ENCODE measurements at regions not wholly inside any gene's neighbourhood (a gene's known extent, or its start where the extent isn't known, plus 50 kb on each side); places are given as distances from the start of the nearest gene placed in this dataset.
"Not testable (repeated sequence)": the region's sequence is repeated elsewhere in the genome, so short reads cannot be mapped to it uniquely, and the experiment has no call there.

DNA sequence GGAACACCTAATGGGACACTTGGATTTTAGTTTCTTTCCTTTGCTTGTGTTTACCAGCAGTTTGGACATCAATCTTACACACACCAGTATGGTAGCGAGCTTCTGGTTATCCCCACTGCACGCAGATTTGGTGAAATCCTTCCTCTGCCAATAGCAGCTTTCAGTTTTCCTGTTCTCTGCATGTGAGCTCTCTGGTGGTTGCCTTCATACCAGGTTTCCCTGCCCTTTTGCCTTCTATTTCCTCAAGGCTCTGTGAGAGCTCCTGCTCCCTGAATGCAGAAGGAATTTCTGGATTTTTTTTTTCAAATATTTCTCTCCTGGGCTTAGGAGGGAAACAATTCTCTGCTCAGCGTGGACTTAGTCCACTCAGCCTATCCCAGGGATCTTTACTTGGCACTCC lies 93.0 kb upstream of the CCDC91 start:
- H3K9me3 Mint-ChIP-seq (ENCODE audit: insufficient read depth), result no peaks in the 10 kb centered on the region
- no peak overlapping the region for H3K4me3 Mint-ChIP-seq
- no peak for ATAC-seq
- ChIA-PET CTCF (no interaction called here), POLR2A (no interaction called here)
- peaks cover 7% of the 10 kb centered on the region for H3K27me3 Mint-ChIP-seq (ENCODE audit: low read depth)
- H3K4me1 Mint-ChIP-seq (ENCODE audit: low read depth), result no peaks in the 10 kb centered on the region
- no peak for DNase-seq
- H3K36me3 Mint-ChIP-seq (ENCODE audit: low read depth), result no peaks in the 10 kb centered on the region
- H3K27ac Mint-ChIP-seq, result no peak overlapping the region

DNA sequence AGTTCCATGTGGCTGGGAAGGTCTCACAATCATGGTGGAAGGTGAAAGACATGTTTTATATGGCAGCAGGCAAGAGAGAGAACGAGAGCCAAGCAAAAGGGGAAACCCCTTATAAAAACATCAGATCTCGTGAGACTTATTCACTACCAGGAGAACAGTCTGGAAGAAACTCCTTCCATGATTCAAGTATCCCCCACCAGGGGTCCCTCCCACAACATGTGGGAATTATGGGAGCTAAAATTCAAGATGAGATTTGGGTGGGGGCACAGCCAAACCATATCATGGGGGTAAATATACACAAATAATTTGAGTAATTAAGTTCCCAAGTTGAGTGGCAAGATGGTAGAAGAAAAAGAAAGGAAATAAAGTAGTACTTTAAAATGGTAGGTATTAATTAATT lies 91.0 kb upstream of the CCDC91 start:
- H3K4me3 Mint-ChIP-seq; POLR2A ChIA-PET; DNase-seq; ATAC-seq; CTCF ChIA-PET; H3K27me3 Mint-ChIP-seq (ENCODE audit: low read depth); H3K4me1 Mint-ChIP-seq (ENCODE audit: low read depth); H3K9me3 Mint-ChIP-seq (ENCODE audit: insufficient read depth); H3K27ac Mint-ChIP-seq; H3K36me3 Mint-ChIP-seq (ENCODE audit: low read depth): not testable (repeated sequence)

DNA sequence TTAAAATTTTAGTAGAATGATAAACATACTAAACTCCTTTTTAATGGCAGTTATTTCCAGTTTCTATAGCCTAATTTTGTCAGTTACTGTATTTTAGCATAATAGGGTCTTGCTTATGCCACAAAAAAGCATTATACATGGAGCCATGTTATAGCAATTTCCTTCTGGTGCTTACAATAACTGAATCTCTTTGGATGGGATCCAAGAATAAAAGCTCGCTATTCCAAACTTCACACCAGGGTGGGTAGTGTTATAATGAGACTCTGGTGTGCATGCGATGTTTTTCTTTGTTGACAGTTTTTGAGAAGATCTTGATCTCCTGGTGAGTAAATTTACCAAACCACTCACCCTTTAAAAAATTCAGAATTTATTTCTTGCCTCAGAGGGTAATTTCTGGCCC lies 90.4 kb upstream of the CCDC91 start:
- Mint-ChIP-seq H3K9me3 (ENCODE audit: insufficient read depth) (no peaks in the 10 kb centered on the region), H3K4me1 (ENCODE audit: low read depth) (no peaks in the 10 kb centered on the region), H3K4me3 (no peak overlapping the region), H3K36me3 (ENCODE audit: low read depth) (no peaks in the 10 kb centered on the region), H3K27me3 (ENCODE audit: low read depth) (peaks cover 7% of the 10 kb centered on the region), H3K27ac (no peak overlapping the region)
- ATAC-seq, result no peak
- ChIA-PET CTCF (no interaction called here), POLR2A (no interaction called here)
- DNase-seq, result no peak

DNA sequence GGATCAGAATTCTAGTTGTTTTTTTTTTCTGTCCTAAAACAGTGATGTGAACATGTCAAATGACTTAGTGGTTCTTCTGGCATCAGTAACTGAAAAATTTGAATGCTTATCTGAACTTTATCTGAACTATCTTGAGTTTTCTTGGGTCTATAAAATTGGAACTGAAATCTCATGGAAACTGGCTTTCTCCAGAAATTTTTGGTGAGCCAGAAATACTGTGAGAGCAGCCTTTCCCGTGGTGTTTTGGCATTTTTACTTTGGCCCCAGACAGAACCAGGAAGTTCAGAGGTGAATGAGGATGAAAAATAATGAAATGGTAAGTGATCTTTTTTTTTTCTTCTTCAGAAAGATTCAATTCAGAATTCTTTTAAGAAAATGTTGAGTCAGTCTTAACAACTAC lies 89.5 kb upstream of the CCDC91 start:
- POLR2A ChIA-PET, result no interaction called here

DNA sequence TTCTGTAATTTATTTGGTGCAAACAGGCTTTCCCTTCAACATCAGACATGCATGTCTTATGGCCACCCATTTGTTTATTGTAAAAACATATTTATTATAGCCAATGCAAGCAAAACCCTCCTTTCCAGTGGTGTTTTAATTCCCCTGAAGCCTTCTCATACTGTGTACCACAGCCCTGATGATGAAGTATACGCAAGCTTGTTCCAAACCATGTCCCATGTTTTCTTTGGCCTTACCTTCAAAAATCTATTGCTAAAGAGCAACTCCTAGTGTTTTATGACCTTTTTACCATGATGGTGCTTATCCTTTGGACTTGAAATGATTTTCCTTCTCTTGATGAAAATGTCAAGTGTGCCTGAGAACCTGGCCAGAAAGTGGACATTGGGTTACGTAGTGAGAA lies 85.9 kb upstream of the CCDC91 start:
- Mint-ChIP-seq H3K4me1 (ENCODE audit: low read depth) (peaks cover 8% of the 10 kb centered on the region), H3K4me3 (no peak overlapping the region), H3K9me3 (ENCODE audit: insufficient read depth) (no peaks in the 10 kb centered on the region), H3K27me3 (ENCODE audit: low read depth) (no peaks in the 10 kb centered on the region), H3K36me3 (ENCODE audit: low read depth) (no peaks in the 10 kb centered on the region), H3K27ac (no peak overlapping the region)
- no peak for ATAC-seq
- CTCF ChIA-PET, result no interaction called here
- POLR2A ChIA-PET, result no interaction called here
- DNase-seq, result no peak

More for the DNA sequence above, 89.5 kb upstream of the CCDC91 start:
- CTCF ChIA-PET, result no interaction called here
- peaks cover 7% of the 10 kb centered on the region for H3K27me3 Mint-ChIP-seq (ENCODE audit: low read depth)
- H3K4me1 Mint-ChIP-seq (ENCODE audit: low read depth), result no peaks in the 10 kb centered on the region
- no peak for DNase-seq
- H3K9me3 Mint-ChIP-seq (ENCODE audit: insufficient read depth), result no peaks in the 10 kb centered on the region
- no peaks in the 10 kb centered on the region for H3K36me3 Mint-ChIP-seq (ENCODE audit: low read depth)
- no peak overlapping the region for H3K4me3 Mint-ChIP-seq
- no peak for ATAC-seq
- no peak overlapping the region for H3K27ac Mint-ChIP-seq

DNA sequence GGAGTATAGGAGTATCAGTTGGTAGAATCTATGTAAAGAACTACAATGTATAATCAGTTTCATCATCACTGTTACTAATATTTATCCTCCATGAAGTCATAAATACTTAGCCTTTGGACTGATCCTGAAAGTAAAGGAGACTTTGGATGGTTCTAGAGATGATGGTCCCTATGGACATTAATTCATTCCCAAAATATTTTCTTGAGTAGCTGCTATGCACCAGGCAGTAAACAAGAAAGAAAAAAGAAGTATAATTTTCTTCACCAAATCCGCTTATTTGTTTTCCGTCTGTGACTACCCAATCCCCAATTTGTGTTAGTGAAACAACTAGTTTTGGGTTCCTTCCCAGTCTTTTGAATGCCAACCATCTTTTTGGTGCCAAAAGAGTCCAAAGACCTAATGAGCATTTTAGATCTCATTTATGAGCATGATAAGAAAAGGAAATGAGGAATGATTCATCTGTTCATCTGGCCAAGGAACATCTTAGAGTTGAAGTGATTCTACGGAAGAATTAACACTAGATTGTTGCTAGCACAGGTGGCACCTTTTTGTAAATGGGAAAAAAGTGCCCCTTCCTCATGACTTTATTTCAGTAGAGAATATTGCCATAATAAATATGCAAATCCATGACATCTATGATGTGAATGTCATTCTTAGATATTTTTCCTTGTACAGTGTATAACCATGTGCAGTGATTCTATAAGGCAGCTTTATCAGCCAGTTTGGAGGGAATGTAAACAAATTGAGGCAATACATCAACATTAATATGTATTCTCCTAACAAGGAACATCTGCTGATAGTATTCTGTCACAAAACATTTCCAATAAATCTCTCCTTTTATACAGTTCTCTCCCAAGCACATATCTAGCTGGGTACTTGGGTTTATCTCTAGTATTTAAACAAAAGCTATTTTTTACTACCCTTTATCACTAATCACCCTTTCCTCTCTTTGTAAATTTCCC lies 85.1 kb upstream of the CCDC91 start:
- Mint-ChIP-seq H3K36me3 (ENCODE audit: low read depth) (no peaks in the 10 kb centered on the region), H3K27me3 (ENCODE audit: low read depth) (no peaks in the 10 kb centered on the region), H3K9me3 (ENCODE audit: insufficient read depth) (no peaks in the 10 kb centered on the region), H3K4me3 (no peak overlapping the region), H3K4me1 (ENCODE audit: low read depth) (peaks cover 8% of the 10 kb centered on the region), H3K27ac (no peak overlapping the region)
- ChIA-PET CTCF (no interaction called here), POLR2A (no interaction called here)
- ATAC-seq, result no peak
- no peak for DNase-seq

DNA sequence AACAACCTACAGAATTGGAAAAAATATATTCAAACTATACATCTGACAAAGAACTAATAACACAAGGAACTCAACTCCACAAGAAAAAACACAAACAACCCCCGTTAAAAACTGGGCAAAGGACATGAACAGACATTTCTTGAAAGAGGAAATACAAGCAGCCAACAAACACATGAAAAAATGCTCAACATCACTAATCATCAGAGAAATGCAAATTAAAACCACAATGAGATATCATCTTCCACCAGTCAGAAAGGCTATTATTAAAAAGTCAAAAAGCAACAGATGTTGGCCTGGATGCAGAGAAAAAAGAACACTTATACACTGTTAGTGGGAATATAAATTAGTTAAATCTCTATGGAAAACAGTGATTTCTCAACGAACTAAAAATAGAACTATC lies 82.6 kb upstream of the CCDC91 start:
- Mint-ChIP-seq H3K9me3 (ENCODE audit: insufficient read depth) (no peaks in the 10 kb centered on the region), H3K27ac (no peak overlapping the region), H3K4me1 (ENCODE audit: low read depth) (peaks cover 8% of the 10 kb centered on the region), H3K36me3 (ENCODE audit: low read depth) (no peaks in the 10 kb centered on the region), H3K4me3 (no peak overlapping the region), H3K27me3 (ENCODE audit: low read depth) (peaks cover 2% of the 10 kb centered on the region)
- DNase-seq, result no peak
- POLR2A ChIA-PET, result no interaction called here
- ATAC-seq, result no peak
- CTCF ChIA-PET, result no interaction called here

DNA sequence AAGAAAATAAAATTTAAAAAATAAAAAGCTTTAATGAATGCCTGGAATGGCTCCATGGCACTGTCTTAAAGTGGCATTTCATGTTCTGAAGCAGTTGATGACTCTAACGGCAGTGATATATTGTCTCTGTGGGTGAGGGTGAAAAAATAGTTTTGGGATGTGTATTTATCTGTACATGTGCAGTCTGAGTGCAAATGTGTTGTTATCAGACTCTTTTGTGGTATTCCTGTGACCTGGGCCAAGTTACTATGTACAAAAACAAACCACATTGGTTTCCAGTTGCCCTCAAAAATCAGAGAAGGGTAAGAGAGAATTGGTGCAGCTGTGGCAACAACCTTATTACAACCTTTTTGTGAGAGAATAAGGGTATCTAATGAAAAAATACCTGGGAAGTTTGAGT lies 81.7 kb upstream of the CCDC91 start:
- ChIA-PET CTCF (no interaction called here), POLR2A (no interaction called here)
- no peak for ATAC-seq
- peaks cover 2% of the 10 kb centered on the region for H3K27me3 Mint-ChIP-seq (ENCODE audit: low read depth)
- no peak overlapping the region for H3K27ac Mint-ChIP-seq
- no peaks in the 10 kb centered on the region for H3K9me3 Mint-ChIP-seq (ENCODE audit: insufficient read depth)
- H3K36me3 Mint-ChIP-seq (ENCODE audit: low read depth), result no peaks in the 10 kb centered on the region
- H3K4me3 Mint-ChIP-seq, result no peak overlapping the region
- peaks cover 8% of the 10 kb centered on the region for H3K4me1 Mint-ChIP-seq (ENCODE audit: low read depth)
- DNase-seq, result no peak

DNA sequence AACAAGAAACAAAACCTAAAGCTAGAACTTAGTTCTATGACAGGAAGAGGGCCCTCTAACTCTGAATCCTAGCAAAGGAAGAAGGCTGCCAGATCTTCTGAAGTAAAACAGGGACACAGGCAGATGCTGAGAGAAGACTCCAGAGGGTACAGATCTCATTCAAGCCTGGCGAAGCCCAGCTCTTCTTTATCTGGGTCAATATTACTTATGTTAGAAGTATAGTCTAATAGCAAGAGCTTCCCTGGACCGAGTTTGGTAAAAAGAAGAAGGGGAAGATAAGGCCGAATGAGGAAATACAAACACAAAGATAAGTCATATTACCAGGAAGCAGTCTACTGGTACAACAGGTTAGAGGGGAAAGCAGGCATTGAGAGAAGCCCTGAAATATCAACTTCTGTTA lies 79.9 kb upstream of the CCDC91 start:
- Mint-ChIP-seq H3K4me3 (no peak overlapping the region), H3K27ac (no peak overlapping the region), H3K36me3 (ENCODE audit: low read depth) (no peaks in the 10 kb centered on the region), H3K27me3 (ENCODE audit: low read depth) (peaks cover 2% of the 10 kb centered on the region), H3K4me1 (ENCODE audit: low read depth) (peaks cover 8% of the 10 kb centered on the region), H3K9me3 (ENCODE audit: insufficient read depth) (no peaks in the 10 kb centered on the region)
- DNase-seq (no peak), ATAC-seq (no peak)
- CTCF ChIA-PET, result interaction anchor here (0.7 kb wide), 1 partner anchor 26 kb away, joined by 3 read pairs; no protein-coding TSS in a partner anchor
- POLR2A ChIA-PET, result no interaction called here

DNA sequence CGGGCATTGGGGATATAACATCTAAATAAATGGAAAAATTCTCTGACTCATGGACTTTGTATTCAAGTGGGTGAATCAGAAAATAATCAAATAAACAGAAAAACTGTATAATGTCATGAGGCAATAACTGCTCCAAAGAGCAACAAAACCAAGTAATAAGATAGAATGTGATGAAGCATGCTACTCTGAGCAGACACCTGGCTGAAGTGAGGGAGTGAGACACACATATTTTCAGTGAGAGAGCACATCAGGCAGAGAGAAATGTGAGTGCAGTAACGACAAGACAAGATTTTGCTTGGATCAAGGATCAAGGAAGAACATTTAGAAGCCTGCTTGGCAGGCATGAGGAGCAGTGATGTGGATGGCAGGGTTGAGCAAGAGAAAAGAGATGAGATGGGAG lies 75.8 kb upstream of the CCDC91 start:
- Mint-ChIP-seq H3K36me3 (ENCODE audit: low read depth) (no peaks in the 10 kb centered on the region), H3K4me3 (no peak overlapping the region), H3K9me3 (ENCODE audit: insufficient read depth) (no peaks in the 10 kb centered on the region), H3K4me1 (ENCODE audit: low read depth) (no peaks in the 10 kb centered on the region), H3K27ac (no peak overlapping the region), H3K27me3 (ENCODE audit: low read depth) (peaks cover 2% of the 10 kb centered on the region)
- no peak for DNase-seq
- ATAC-seq, result no peak
- ChIA-PET POLR2A (no interaction called here), CTCF (no interaction called here)

DNA sequence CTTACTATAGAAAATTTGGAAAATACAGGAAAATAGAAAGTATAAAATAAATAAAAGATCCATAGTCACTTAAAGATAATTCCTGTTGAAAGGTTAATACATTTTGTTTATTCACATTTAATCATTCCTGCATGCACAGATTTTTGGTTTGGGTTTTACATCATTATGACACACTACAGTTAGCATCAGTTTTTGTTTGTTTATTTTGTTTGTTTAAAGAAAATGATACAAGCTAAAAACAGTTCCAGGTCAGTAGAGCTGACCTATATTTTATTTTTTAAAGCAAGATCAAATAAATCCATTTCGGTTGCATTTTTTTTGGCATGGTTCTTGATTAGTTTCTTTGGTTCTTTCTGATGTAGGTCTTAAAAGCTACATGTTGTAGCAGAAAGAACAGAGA lies 68.8 kb upstream of the CCDC91 start:
- Mint-ChIP-seq H3K4me1 (ENCODE audit: low read depth) (no peaks in the 10 kb centered on the region), H3K9me3 (ENCODE audit: insufficient read depth) (no peaks in the 10 kb centered on the region), H3K27me3 (ENCODE audit: low read depth) (no peaks in the 10 kb centered on the region), H3K27ac (no peak overlapping the region), H3K36me3 (ENCODE audit: low read depth) (no peaks in the 10 kb centered on the region), H3K4me3 (no peak overlapping the region)
- ATAC-seq (no peak), DNase-seq (no peak)
- ChIA-PET CTCF (no interaction called here), POLR2A (no interaction called here)

DNA sequence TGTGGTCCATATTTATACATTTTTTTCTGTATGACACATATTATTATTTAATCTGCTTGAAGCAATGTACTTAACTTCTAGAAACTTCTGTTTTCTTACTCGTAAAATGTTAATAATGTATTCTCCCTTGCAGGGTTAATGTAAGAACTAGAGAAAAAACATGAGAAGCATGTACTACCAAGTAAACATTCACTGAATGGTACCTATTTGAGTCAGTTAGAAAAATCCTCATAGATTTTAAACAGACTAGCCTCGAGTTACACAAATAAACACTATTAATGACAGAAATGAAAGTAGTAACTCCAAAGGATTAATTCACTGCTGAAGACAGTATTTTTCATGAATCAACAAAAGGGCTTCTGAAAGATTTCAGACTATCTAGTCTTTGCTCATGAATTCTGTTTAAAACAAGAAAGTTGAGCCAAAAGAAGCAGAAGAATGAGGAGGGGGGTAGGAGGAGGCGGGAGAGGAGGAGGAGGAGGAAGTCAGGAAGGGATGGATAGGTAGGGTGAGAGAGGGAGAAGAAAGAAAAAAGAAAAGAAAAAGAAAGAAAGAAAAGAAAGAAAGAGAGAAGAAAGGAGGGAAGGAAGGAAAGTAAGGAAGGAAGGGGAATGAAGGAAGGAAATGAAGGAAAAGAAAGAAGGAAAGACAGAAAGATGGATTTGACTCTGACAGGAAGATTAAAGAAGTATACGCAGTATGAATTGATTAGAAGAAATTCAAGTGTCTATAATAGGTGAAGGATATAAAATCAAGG lies 68.2 kb upstream of the CCDC91 start:
- POLR2A ChIA-PET, result no interaction called here
- CTCF ChIA-PET, result no interaction called here
- ATAC-seq (no peak), DNase-seq (no peak)
- Mint-ChIP-seq H3K27me3 (ENCODE audit: low read depth) (no peaks in the 10 kb centered on the region), H3K4me3 (no peak overlapping the region), H3K4me1 (ENCODE audit: low read depth) (no peaks in the 10 kb centered on the region), H3K9me3 (ENCODE audit: insufficient read depth) (no peaks in the 10 kb centered on the region), H3K27ac (no peak overlapping the region), H3K36me3 (ENCODE audit: low read depth) (no peaks in the 10 kb centered on the region)

Data from activated CD8-positive, alpha-beta T cell treated with anti-CD3 and anti-CD28 coated beads, Interleukin-2, amount 10 ng/mL, durations not matched to agents 7 days and 5 days (primary cell).